Ishikawa (cell line): ENCODE measurements at regions not wholly inside any gene's neighbourhood (a gene's known extent, or its start where the extent isn't known, plus 50 kb on each side); places are given as distances from the start of the nearest gene placed in this dataset.
A peak's percentile ranks its signal among the peaks of the same experiment; 100 is the strongest.

Source experiments
- CEBPB ChIP-seq: IDR thresholded peaks from 2 replicates; pipeline ENCODE4 v1.6.1; 2012
- CREB1 ChIP-seq: IDR thresholded peaks from 2 replicates; pipeline ENCODE4 v1.6.1; 2012; ENCODE audit warnings: low read depth
- EGR1 ChIP-seq: IDR thresholded peaks from 2 replicates; pipeline ENCODE4 v1.6.1; 2012
- EP300 ChIP-seq: IDR thresholded peaks from 2 replicates; pipeline ENCODE4 v1.6.1; 2012; ENCODE audit warnings: borderline replicate concordance
- FOXM1 ChIP-seq: IDR thresholded peaks from 2 replicates; pipeline ENCODE4 v1.6.1; 2012; ENCODE audit warnings: low read depth, borderline replicate concordance
- NFIC ChIP-seq: IDR thresholded peaks from 2 replicates; pipeline ENCODE4 v1.6.1; 2012
- RAD21 ChIP-seq: IDR thresholded peaks from 2 replicates; pipeline ENCODE4 v1.6.1; 2012; ENCODE audit warnings: low read depth
- TAF1 ChIP-seq: IDR thresholded peaks from 2 replicates; pipeline ENCODE4 v1.6.1; 2012; ENCODE audit warnings: low read depth, mild to moderate bottlenecking
- TCF12 ChIP-seq: IDR thresholded peaks from 2 replicates; pipeline ENCODE4 v1.6.1; 2012; ENCODE audit warnings: low read depth
- TEAD4 ChIP-seq: IDR thresholded peaks from 2 replicates; pipeline ENCODE4 v1.6.1; 2012
- USF1 ChIP-seq: IDR thresholded peaks from 2 replicates; pipeline ENCODE4 v1.6.1; 2012
- YY1 ChIP-seq: IDR thresholded peaks from 2 replicates; pipeline ENCODE4 v1.6.1; 2012; ENCODE audit warnings: low read depth
- ZBTB7A ChIP-seq: IDR thresholded peaks from 2 replicates; pipeline ENCODE4 v1.6.1; 2012; ENCODE audit warnings: low read depth
- TF ChIP-seq, protein P1 (sequence below): IDR thresholded peaks from 2 replicates; pipeline ENCODE4 v1.6.1; 2012
- TF ChIP-seq, protein P2 (sequence below): IDR thresholded peaks from 2 replicates; pipeline ENCODE4 v1.6.1; 2012; ENCODE audit warnings: low read depth, mild to moderate bottlenecking

DNA sequence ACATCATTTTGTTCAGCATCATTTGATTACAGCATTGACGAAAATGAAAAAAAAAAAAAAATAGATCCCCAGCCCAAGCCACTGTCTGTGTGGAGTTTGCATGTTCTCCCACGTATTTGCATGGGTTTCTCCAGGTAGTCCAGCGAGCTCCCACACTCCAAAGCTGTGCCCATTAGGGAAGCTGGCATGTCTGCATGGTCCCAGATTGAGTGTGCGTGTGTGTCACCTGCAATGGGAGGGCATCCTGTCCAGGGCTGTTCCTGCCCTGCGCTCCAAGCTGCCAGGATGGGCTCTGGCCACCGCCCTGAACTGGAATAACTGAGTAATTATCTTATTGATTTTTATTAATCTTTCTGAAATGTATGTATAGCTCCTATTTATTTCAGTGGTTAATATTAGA is 88.6 kb downstream of the KLF12 start:
- no peak for TF ChIP-seq EP300
- no peak for TF ChIP-seq FOXM1
- no peak for TF ChIP-seq EGR1
- no peak for TF ChIP-seq TEAD4
- no peak for TF ChIP-seq CEBPB
- no peak for TF ChIP-seq USF1
- TF ChIP-seq YY1, result no peak
- no peak for TF ChIP-seq CREB1
- no peak for TF ChIP-seq TCF12
- TF ChIP-seq, protein P1, sequence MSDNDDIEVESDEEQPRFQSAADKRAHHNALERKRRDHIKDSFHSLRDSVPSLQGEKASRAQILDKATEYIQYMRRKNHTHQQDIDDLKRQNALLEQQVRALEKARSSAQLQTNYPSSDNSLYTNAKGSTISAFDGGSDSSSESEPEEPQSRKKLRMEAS, result no peak
- no peak for TF ChIP-seq RAD21
- TF ChIP-seq TAF1, result no peak
- no peak for TF ChIP-seq ZBTB7A
- TF ChIP-seq, protein P2, sequence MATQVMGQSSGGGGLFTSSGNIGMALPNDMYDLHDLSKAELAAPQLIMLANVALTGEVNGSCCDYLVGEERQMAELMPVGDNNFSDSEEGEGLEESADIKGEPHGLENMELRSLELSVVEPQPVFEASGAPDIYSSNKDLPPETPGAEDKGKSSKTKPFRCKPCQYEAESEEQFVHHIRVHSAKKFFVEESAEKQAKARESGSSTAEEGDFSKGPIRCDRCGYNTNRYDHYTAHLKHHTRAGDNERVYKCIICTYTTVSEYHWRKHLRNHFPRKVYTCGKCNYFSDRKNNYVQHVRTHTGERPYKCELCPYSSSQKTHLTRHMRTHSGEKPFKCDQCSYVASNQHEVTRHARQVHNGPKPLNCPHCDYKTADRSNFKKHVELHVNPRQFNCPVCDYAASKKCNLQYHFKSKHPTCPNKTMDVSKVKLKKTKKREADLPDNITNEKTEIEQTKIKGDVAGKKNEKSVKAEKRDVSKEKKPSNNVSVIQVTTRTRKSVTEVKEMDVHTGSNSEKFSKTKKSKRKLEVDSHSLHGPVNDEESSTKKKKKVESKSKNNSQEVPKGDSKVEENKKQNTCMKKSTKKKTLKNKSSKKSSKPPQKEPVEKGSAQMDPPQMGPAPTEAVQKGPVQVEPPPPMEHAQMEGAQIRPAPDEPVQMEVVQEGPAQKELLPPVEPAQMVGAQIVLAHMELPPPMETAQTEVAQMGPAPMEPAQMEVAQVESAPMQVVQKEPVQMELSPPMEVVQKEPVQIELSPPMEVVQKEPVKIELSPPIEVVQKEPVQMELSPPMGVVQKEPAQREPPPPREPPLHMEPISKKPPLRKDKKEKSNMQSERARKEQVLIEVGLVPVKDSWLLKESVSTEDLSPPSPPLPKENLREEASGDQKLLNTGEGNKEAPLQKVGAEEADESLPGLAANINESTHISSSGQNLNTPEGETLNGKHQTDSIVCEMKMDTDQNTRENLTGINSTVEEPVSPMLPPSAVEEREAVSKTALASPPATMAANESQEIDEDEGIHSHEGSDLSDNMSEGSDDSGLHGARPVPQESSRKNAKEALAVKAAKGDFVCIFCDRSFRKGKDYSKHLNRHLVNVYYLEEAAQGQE, result no peak
- TF ChIP-seq NFIC, result no peak

GRCh38 chr13:74043237-74043636 is 91.0 kb downstream of the KLF12 start:
- TF ChIP-seq TEAD4 (no peak), EGR1 (no peak), TAF1 (no peak), FOXM1 (no peak), ZBTB7A (no peak), USF1 (no peak), CREB1 (no peak), RAD21 (no peak), EP300 (no peak), YY1 (no peak), NFIC (no peak), TCF12 (no peak), CEBPB (no peak)
- TF ChIP-seq, protein P1, result no peak
- TF ChIP-seq, protein P2, result no peak

DNA sequence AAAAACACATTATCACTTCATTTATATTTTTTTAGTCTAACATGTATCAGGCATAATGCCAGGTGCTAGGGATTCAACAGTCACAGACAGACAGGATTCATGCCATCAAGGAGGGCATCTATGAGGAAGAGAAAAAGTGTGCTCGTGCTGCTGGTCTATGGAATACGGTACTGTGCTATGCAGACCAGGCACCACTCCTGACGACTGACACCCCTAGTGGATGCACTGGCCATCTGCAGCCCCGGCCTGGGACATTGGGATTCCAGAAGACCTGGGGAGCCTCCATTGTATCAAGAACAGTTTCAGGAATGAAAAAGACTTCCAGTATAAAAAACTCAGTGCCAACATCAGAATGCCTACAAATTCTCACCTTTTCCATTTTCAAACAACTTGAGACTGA is 94.0 kb downstream of the KLF12 start:
- no peak for TF ChIP-seq USF1
- TF ChIP-seq TEAD4, result 0 out of 2 replicates have a peak, but pooled peaks have one; percentile 40
- TF ChIP-seq RAD21, result peak; percentile 55; the same call in 1 of the 2 replicates
- no peak for TF ChIP-seq NFIC
- no peak for TF ChIP-seq CEBPB

DNA sequence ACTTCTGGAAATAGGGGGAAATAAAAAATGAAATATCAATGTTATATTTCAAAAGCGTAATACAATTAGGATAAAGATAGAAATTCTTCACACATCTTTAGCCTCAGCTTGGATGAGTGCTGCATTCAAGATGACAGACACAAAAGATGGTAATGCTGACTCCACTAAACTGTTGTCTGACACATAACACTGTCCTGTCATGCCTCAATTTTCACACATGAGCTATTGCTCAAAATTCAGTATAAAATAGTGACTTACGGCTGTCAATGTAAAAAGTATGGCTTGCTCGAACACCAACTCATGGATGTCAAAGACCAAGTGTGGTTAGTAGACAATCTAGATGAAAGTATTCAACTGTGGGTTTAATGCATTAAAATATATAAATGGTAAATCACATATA is 94.5 kb downstream of the KLF12 start:
- TF ChIP-seq TCF12 (no peak), RAD21 (no peak), NFIC (no peak), EGR1 (no peak), ZBTB7A (no peak), CREB1 (no peak), EP300 (no peak), YY1 (no peak), USF1 (no peak)
- TF ChIP-seq, protein P2, result no peak
